H1 (cell line): ENCODE measurements at regions not wholly inside any gene's neighbourhood (a gene's known extent, or its start where the extent isn't known, plus 50 kb on each side); places are given as distances from the start of the nearest gene placed in this dataset.

Source experiments
- CTCF ChIA-PET: fragments of 300-600 bp; sonication (Branson Sonifier 250); formaldehyde crosslinking; loops from one replicate; lab custom pipeline; 2021; ENCODE audit not compliant: partially characterized antibody; lab: Charles Lee
- POLR2A ChIA-PET: fragments of 300-600 bp; sonication (Branson Sonifier 250); formaldehyde crosslinking; loops from one replicate; lab custom pipeline; 2021; ENCODE audit warnings: inconsistent platforms; ENCODE audit not compliant: partially characterized antibody; lab: Charles Lee
- DNase-seq, 2 experiments: peaks; one replicate each; pipeline versions ENCODE4 v3.0.0 to v3.0.0-alpha.2; 2010 to 2022; ENCODE audit warnings: low spot score in 2 of 2, low read depth in 1 of 2, mixed read lengths in 1 of 2
- FAIRE-seq: peaks from 2 replicates; lab custom pipeline; 2011; peaks lifted over from hg19 to GRCh38; lab: Jason Lieb, UNC
- H2AFZ ChIP-seq: 2 replicates; pipeline ENCODE4 v1.8.1; 2012; ENCODE audit warnings: low read length, inconsistent platforms
- H2AK5ac ChIP-seq: 2 replicates; pipeline ENCODE4 v1.6.1; 2013; ENCODE audit warnings: low read depth, low read length
- H2BK120ac ChIP-seq: replicated peaks from 2 replicates; pipeline ENCODE3; 2013; ENCODE audit warnings: low read depth, low read length, inconsistent platforms
- H2BK12ac ChIP-seq: 2 replicates; pipeline ENCODE4 v1.6.1; 2013; ENCODE audit warnings: low read depth, low read length
- H2BK15ac ChIP-seq: 2 replicates; pipeline ENCODE4 v1.6.1; 2013; ENCODE audit warnings: low read length
- H2BK20ac ChIP-seq: 2 replicates; pipeline ENCODE4 v1.6.1; 2013; ENCODE audit warnings: low read length
- H2BK5ac ChIP-seq: 2 replicates; pipeline ENCODE4 v1.6.1; 2013; ENCODE audit warnings: low read depth, low read length
- H3K14ac ChIP-seq: 2 replicates; pipeline ENCODE4 v1.6.1; 2013; ENCODE audit warnings: inconsistent platforms; ENCODE audit not compliant: insufficient read length
- H3K18ac ChIP-seq: 2 replicates; pipeline ENCODE4 v1.6.1; 2013; ENCODE audit warnings: low read length; ENCODE audit errors: extremely low read depth
- H3K23ac ChIP-seq: 2 replicates; pipeline ENCODE4 v1.6.1; 2013; ENCODE audit warnings: inconsistent platforms; ENCODE audit not compliant: insufficient read length
- H3K23me2 ChIP-seq: 2 replicates; pipeline ENCODE4 v1.6.1; 2013; ENCODE audit warnings: low read depth, low read length
- H3K27ac ChIP-seq: 2 replicates; pipeline ENCODE4 v1.6.1; 2011; ENCODE audit warnings: low read depth, low read length, inconsistent platforms
- H3K27me3 ChIP-seq, 4 experiments: replicated peaks in 1 of 4; 1 replicate in 1 of 4; 2 replicates in 3 of 4; pipeline versions ENCODE4 v1.6.1 to v1.8.1; 2011 to 2013; ENCODE audit warnings: low read length in 3 of 4, mild to moderate bottlenecking in 3 of 4, inconsistent platforms in 2 of 4, mixed read lengths in 2 of 4, moderate library complexity in 1 of 4; ENCODE audit not compliant: control insufficient read depth in 3 of 4, insufficient read depth in 3 of 4; ENCODE audit errors: extremely low read depth in 1 of 4
- H3K36me3 ChIP-seq, 4 experiments: 2 replicates each; pipeline versions ENCODE4 v1.6.1 to v1.8.1; 2011 to 2013; ENCODE audit warnings: mild to moderate bottlenecking in 4 of 4, low read length in 3 of 4, moderate library complexity in 2 of 4, control low read depth in 1 of 4, inconsistent platforms in 1 of 4; ENCODE audit not compliant: insufficient read depth in 4 of 4, control insufficient read depth in 2 of 4
- H3K4ac ChIP-seq: replicated peaks from 2 replicates; pipeline ENCODE3; 2013; ENCODE audit warnings: low read length, low read depth, mixed read lengths, inconsistent platforms; ENCODE audit not compliant: insufficient read length
- H3K4me1 ChIP-seq, 4 experiments: replicated peaks in 1 of 4; 1 replicate in 1 of 4; 2 replicates in 3 of 4; pipeline versions ENCODE4 v1.6.1 to v1.8.1; 2011 to 2013; ENCODE audit warnings: low read length in 3 of 4, inconsistent platforms in 2 of 4, mixed read lengths in 1 of 4; ENCODE audit not compliant: insufficient read depth in 4 of 4, control insufficient read depth in 3 of 4
- H3K4me2 ChIP-seq, 2 experiments: 2 replicates each; pipeline versions ENCODE4 v1.6.1 to v1.8.1; 2011 to 2013; ENCODE audit warnings: low read depth in 2 of 2, low read length in 2 of 2, control low read depth in 1 of 2, inconsistent platforms in 1 of 2, mild to moderate bottlenecking in 1 of 2; ENCODE audit not compliant: insufficient read depth in 1 of 2
- H3K4me3 ChIP-seq, 4 experiments: fragments of 200-600, 300-600 bp in 1 of 4; sonication (generic), shearing (Covaris generic), sonication (Bioruptor Twin) in 1 of 4; 2 replicates each; pipeline versions ENCODE4 v1.5.1 to v1.8.1; 2011 to 2016; ENCODE audit warnings: low read length in 4 of 4, low read depth in 3 of 4, control low read depth in 2 of 4, inconsistent platforms in 2 of 4, mild to moderate bottlenecking in 2 of 4, mixed read lengths in 1 of 4, moderate library complexity in 1 of 4; ENCODE audit not compliant: insufficient read depth in 2 of 4; ENCODE audit errors: extremely low read depth in 1 of 4
- H3K56ac ChIP-seq: replicated peaks from 2 replicates; pipeline ENCODE3; 2013; ENCODE audit warnings: low read depth, mild to moderate bottlenecking, mixed read lengths, low read length, inconsistent platforms; ENCODE audit not compliant: insufficient read length
- H3K79me1 ChIP-seq: 2 replicates; pipeline ENCODE4 v1.6.1; 2013; ENCODE audit warnings: low read depth, low read length, control low read depth
- H3K79me2 ChIP-seq, 2 experiments: 2 replicates each; pipeline versions ENCODE4 v1.6.1 to v1.8.1; 2012 to 2013; ENCODE audit warnings: low read length in 2 of 2, mild to moderate bottlenecking in 2 of 2, inconsistent platforms in 1 of 2; ENCODE audit not compliant: insufficient read depth in 2 of 2, control insufficient read depth in 1 of 2
- H3K9ac ChIP-seq, 4 experiments: replicated peaks in 1 of 4; 1 replicate in 1 of 4; 2 replicates in 3 of 4; pipeline versions ENCODE4 v1.6.1 to v1.8.1; 2011 to 2013; ENCODE audit warnings: low read depth in 3 of 4, low read length in 3 of 4, control low read depth in 2 of 4, mild to moderate bottlenecking in 2 of 4, moderate library complexity in 2 of 4, inconsistent platforms in 1 of 4; ENCODE audit errors: extremely low read depth in 1 of 4
- H3K9me3 ChIP-seq, 2 experiments: 2 replicates each; pipeline versions ENCODE4 v1.6.1 to v1.8.1; 2012 to 2013; ENCODE audit warnings: mild to moderate bottlenecking in 2 of 2, moderate library complexity in 2 of 2, control low read depth in 1 of 2, inconsistent platforms in 1 of 2, low read depth in 1 of 2, low read length in 1 of 2, mixed read lengths in 1 of 2; ENCODE audit not compliant: insufficient read depth in 2 of 2
- H4K20me1 ChIP-seq, 2 experiments: replicated peaks in 1 of 2; 2 replicates each; pipeline versions ENCODE3 to v1.8.1; 2011 to 2013; ENCODE audit warnings: inconsistent platforms in 2 of 2, low read length in 2 of 2, mild to moderate bottlenecking in 1 of 2; ENCODE audit not compliant: insufficient read depth in 2 of 2, control insufficient read depth in 1 of 2
- H4K5ac ChIP-seq: 2 replicates; pipeline ENCODE4 v1.6.1; 2013; ENCODE audit warnings: low read length, low read depth, mixed read lengths, inconsistent platforms; ENCODE audit not compliant: insufficient read length
- H4K8ac ChIP-seq: 2 replicates; pipeline ENCODE4 v1.8.0; 2013; ENCODE audit warnings: mild to moderate bottlenecking, moderate library complexity, low read length, inconsistent platforms; ENCODE audit not compliant: insufficient read depth; ENCODE audit errors: extremely low read depth
- H4K91ac ChIP-seq: replicated peaks from 2 replicates; pipeline ENCODE3; 2013; ENCODE audit warnings: low read length, mixed read lengths, inconsistent platforms; ENCODE audit not compliant: insufficient read length
- BRCA1 ChIP-seq: IDR thresholded peaks from 2 replicates; pipeline ENCODE4 v1.6.1; 2012; ENCODE audit warnings: low read depth, low read length, improper control_type of control experiment
- PHF8 ChIP-seq: fragments of 200-600 bp; sonication (generic); conservative IDR thresholded peaks from 2 replicates; pipeline ENCODE4 v1.7.1; 2012; ENCODE audit warnings: low read depth, mild to moderate bottlenecking, inconsistent platforms, low read length, moderate library complexity
- RAD21 ChIP-seq, 2 experiments: IDR thresholded peaks in 1 of 2; conservative IDR thresholded peaks in 1 of 2; 2 replicates each; pipeline ENCODE4 v1.6.1; 2011; ENCODE audit warnings: low read depth in 2 of 2, low read length in 2 of 2, improper control_type of control experiment in 1 of 2, inconsistent platforms in 1 of 2, mild to moderate bottlenecking in 1 of 2, moderate library complexity in 1 of 2
- WGBS, 2 experiments: shearing (Covaris generic) in 1 of 2; methylation state at CpG; one replicate each; pipeline versions ENCODE4 v1.1.6 to v1.1.7; 2013 to 2015; ENCODE audit warnings: low lambda C conversion rate in 2 of 2, mixed read lengths in 2 of 2, inconsistent platforms in 1 of 2, low coverage in 1 of 2, missing lambda C conversion rate in 1 of 2; ENCODE audit not compliant: insufficient replicate concordance in 2 of 2, insufficient coverage in 1 of 2, insufficient read length in 1 of 2; ENCODE audit errors: extremely low coverage in 1 of 2, missing lambda C conversion rate in 1 of 2; 5-methylcytosine and 5-hydroxymethylcytosine counted together
- TF ChIP-seq, protein P1 (sequence below): IDR thresholded peaks from 2 replicates; pipeline ENCODE4 v1.6.1; 2012; ENCODE audit warnings: inconsistent platforms

GRCh38 chr14:61872452-61872851, 110.2 kb downstream of the SNAPC1 start:
- Histone ChIP-seq H3K79me1 (no peaks in the 10 kb centered on the region), H4K91ac (no peak overlapping the region), H3K36me3 (no peaks in the 10 kb centered on the region), H3K23me2 (no peaks in the 10 kb centered on the region), H2AK5ac (no peak overlapping the region), H3K9ac (no peak overlapping the region), H4K8ac (no peak overlapping the region), H2BK20ac (no peak overlapping the region), H3K4ac (no peak overlapping the region), H3K27ac (no peak overlapping the region), H2BK120ac (no peak overlapping the region), H3K9me3 (peaks cover 0 to 5% of the 10 kb centered on the region in 2 experiments; a peak in 1 of 4 replicates), H4K20me1 (no peaks in the 10 kb centered on the region), H3K79me2 (no peaks in the 10 kb centered on the region), H2BK12ac (no peak overlapping the region), H3K14ac (no peak overlapping the region), H3K4me1 (no peaks in the 10 kb centered on the region), H4K5ac (no peak overlapping the region), H2BK15ac (no peak overlapping the region), H3K23ac (no peak overlapping the region), H3K27me3 (no peaks in the 10 kb centered on the region), H3K4me3 (no peak overlapping the region), H2BK5ac (no peak overlapping the region), H3K18ac (no peak overlapping the region), H3K4me2 (no peak overlapping the region), H2AFZ (no peak overlapping the region), H3K56ac (no peak overlapping the region)
- POLR2A ChIA-PET = no interaction called here
- DNase-seq (no peak), FAIRE-seq (no peak)
- CTCF ChIA-PET = interaction anchor here (1.2 to 3.7 kb wide), 2 partner anchors 12 to 35 kb away, joined by 3 to 16 read pairs; no protein-coding TSS in a partner anchor
- 84% methylated on average over 1 of the region's 1 CpG; no CpG with 5 or more reads in 1 of the 2 experiments for WGBS, 2 experiments
- TF ChIP-seq, protein P1, sequence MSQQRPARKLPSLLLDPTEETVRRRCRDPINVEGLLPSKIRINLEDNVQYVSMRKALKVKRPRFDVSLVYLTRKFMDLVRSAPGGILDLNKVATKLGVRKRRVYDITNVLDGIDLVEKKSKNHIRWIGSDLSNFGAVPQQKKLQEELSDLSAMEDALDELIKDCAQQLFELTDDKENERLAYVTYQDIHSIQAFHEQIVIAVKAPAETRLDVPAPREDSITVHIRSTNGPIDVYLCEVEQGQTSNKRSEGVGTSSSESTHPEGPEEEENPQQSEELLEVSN = no peak
- TF ChIP-seq PHF8 (no peak), BRCA1 (no peak), RAD21 (IDR thresholded peaks at IDR 0.05 in 1 of 2, conservative IDR thresholded peaks at IDR 0.05 in 1 of 2; ENCODE audit: low read depth in 2 of 2, low read length in 2 of 2) (no peak)
